GM21825 (cell line): ENCODE measurements at regions not wholly inside any gene's neighbourhood (a gene's known extent, or its start where the extent isn't known, plus 50 kb on each side); places are given as distances from the start of the nearest gene placed in this dataset.
"Not testable (repeated sequence)": the region's sequence is repeated elsewhere in the genome, so short reads cannot be mapped to it uniquely, and the experiment has no call there.

Experiments used
- ATAC-seq: cut with Tn5 transposase; IDR thresholded peaks from one replicate; pipeline ENCODE4 v1.9.1; 2021; ENCODE audit warnings: mild to moderate bottlenecking, moderate library complexity; ENCODE audit not compliant: unreplicated experiment

DNA sequence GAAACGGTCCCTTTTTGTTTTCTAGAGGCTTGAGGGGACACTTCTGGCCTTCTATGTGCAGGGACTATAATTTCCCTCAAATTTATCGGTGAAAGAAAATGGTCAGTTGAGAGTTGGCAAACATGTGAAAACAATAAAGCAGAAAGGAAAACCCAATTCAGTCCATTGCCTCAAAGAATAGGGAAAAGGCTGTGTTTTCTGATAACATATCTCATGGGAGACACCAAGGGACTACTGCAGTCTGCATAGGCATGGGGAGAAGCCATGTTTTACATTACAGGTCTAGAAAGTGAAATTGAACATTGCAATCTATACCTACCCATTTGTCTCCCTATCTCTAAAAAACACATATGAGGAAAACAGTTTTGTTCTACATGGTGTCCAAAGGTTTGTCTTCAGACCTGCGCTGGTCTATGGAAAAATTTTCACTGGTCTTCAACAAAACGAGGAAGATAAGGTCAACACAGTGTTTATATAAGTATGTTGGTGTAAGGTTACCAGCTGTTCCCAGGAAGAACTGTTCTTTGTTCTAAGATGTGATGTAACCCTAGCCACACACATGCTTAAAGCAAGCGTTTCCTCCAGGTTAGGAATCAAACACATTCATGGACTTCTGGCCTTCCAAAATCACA is 179.7 kb downstream of the MREG start:
- no peak for ATAC-seq

DNA sequence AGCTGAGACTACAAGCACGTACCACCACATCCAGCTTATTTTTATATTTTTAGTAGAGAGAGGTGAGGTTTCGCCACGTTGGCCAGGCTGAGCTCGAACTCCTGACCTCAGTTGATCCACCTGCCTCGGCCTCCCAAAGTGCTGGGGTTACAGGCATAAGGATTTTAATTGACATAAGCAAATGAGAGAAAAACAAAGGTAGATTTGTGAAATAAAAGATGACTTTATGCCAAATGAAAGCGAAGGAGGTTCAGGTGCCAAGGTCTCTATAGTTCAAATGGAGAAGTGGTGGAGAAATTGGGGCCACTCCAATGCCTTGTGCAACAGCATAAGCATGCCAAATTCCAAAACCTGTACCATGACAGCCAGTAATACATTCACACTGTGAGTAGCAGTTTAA is 180.6 kb downstream of the MREG start:
- no peak for ATAC-seq

DNA sequence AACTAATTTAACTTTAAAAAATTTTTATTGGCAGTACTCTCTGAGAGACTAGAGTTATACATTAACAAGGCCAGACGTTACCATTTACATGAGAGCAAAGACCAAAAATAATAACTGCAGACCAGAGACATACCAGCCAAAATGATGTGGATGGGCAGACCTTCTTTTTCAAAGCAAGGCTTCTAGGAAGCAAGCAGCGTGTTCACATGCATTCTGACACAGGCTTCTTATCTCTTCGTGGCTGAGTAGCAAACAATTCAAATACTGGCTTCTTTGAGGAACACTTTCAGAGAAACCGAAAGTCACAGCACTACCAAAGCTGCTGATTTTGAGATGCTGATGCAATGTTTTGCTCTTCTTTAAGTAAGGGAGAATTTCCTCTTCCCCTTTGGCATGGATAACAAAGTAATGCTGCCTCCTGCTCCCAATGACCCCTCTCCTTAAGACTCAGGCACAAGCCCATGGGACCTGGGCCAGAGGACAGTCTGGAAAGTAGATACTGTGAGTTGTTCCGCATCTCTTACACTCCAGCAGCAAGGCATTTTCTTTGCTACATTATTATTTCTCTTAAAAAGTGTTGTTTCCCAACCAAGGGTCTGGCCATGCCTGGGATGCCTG is 181.9 kb downstream of the MREG start:
- peak; percentile 69 for ATAC-seq

DNA sequence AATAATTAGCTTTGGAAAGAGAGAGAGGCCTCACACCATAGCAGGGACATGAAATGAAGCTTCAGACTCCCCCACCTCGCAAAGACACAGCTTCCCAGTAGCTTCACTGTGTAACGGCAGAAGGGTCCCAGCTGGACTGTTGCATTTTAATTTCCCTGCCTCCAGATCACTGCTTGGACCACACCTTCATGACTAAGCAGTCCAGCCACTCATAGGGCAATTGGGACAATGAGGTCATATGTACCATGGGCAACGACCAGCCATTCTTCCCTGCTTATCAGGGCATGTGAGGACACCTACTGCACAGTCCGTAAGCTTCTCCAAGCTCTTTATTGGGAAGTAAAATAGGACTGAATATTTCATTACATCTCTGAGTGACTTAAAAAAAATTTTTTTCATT is 183.0 kb downstream of the MREG start:
- ATAC-seq = no peak

DNA sequence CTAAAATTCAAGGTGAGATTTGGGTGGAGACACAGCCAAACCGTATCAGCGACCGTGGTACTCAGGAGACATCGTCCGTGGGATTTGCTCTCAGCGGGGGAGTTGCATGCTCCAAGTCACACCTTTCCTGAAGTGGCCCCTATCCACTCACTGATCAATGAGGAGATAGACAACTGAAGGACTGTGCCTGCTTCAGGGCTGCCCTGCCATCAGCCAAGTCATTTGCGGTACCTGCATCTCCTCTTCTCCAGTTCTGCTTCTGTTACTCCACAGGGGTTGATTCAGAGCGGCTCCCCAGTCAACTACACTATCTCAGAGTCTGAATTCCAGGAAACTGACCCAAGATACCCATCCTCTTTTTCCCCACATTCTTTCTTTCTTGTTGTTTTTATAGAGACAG is 184.1 kb downstream of the MREG start:
- ATAC-seq = no peak

DNA sequence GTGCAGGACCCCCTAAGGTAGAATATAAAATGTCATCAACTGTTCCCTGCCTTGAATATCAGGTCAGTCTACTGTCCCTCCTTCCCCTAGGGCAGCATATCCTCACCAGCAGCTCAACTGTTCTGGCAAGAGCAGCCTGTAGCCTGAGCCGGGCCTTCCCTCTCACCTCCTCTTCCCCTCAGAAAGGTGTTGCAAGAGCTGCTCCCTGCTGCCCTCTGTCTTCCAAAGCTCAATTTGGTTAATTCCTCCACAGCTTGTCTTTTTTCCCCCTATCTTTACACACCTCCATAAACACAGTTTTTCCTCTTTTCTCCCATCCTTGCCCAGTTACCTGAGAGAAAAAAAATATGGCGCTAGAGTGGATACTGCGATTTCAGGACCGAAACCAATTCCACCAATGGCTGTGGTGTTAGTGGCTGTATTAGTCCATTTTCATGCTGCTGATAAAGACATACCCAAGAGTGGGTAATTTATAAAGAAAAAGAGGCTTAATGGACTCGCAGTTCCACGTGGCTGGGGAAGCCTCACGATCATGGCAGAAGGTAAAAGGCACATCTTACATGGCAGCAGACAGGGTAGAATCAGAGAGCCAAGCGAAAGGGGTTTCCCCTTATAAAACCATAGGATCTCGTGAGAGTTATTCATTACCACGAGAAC is 184.7 kb downstream of the MREG start:
- ATAC-seq = peak; percentile 81

DNA sequence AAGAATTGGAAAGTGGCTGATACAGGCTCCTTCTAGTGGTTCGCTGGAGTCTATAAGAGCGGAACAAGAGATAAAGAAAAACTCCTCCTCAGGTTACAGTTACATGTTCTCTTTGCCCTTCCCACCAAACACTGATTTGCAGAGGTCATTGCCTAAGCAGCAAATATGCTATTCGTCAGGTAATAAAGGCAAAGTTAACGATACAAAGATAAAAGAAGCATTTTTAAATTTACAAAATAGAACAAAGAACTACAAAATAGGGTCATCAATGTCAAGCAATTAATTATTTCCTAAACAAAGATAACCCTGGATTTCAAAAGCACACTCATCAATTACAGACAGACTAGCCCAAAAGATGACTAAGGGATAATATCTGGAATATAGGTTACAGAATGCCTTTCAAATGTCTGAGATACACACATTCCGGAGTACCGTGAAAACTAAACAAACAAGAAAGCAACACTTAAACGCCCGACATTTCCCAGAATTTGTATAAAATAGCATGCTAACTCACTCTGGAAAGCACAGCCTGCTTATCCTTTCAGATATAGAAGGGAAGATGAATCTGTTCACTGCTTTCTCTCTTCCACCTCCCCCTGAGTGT is 186.4 kb downstream of the MREG start:
- ATAC-seq = no peak

DNA sequence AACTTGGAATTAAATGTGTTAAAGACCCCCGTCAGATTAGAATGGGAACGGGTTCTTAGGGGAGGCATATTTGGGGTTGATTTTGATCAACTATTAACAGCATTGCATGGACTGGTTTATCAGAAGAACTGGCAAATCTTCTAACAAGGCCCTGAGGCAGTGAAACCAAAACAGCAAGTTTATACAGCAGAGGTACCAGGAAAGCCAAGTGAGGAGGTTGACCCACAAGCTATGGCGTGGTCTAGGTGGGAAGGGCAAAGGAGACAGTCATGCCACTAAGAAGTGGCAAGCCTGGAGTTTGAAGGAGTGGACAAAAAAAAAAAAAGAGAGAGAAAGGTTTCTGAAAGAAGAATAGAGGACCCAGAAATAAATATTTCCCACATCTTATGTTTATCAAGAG is 187.0 kb downstream of the MREG start:
- no peak for ATAC-seq

DNA sequence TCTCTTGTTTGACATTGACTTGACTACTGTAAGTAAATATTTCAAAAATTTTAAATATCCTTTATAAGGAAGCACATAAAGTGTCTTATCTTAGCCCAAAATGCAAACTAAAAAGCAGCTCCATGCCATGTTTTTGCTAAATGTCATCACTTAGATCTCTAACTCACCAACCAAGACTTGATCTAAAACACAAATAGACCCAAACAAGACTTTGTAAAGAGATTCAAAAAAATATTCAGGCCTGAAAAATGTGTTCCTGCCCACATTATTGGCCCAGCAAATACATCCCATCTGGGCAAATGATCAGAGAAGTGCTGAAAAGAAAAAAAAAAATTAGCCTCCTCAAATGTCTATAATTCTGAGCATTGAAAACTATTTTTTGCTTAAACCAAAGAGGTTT is 187.6 kb downstream of the MREG start:
- ATAC-seq = no peak

DNA sequence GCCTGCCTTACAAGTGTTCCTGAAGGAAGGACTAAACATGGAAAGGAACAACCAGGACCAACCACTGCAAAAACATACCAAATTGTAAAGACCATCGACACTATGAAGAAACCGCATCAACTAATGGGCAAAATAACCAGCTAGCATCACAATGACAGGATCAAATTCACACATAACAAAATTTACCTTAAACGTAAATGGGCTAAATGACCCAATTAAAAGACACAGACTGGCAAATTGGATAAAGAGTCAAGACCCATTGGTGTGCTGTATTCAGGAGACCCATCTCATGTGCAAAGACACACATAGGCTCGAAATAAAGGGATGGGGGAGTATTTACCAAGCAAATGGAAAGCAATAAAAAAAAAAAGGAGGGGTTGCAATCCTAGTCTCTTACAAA is 192.1 kb downstream of the MREG start:
- not testable (repeated sequence) for ATAC-seq

DNA sequence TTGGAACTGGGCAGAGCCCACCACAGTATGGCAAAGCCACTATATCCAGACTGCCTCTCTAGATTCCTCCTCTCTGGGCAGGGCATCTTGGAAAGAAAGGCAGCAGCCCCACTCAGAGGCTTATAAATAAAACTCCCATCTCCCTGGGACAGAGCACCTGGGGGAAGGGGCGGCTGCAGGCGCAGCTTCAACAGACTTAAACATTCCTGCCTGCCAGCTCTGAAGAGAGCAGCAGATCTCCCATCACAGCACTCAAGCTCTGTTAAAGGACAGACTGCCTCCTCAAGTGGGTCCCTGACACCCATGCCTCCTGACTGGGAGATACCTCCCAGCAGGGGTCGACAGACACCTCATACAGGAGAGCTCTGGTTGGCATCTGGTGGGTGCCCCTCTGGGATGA is 193.6 kb downstream of the MREG start:
- not testable (repeated sequence) for ATAC-seq

DNA sequence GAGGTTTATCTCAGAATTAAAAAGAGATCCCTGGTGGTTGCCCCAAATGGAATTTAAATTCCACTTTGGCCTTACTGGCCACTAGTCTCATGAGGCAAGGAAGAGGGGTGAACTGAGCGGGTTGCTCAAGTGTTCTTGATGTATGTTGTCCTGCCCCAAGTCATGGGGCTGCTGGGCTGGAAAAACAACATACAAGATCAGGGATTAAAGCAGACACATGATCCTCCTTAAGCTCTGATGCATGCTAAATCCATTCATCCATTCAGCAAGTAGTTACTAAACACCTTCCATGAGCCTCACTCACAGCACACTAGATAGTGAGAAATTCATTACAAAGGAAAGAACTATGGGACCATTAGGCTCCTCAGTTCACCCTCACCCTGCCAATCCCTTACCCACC is 196.3 kb downstream of the MREG start:
- no peak for ATAC-seq

DNA sequence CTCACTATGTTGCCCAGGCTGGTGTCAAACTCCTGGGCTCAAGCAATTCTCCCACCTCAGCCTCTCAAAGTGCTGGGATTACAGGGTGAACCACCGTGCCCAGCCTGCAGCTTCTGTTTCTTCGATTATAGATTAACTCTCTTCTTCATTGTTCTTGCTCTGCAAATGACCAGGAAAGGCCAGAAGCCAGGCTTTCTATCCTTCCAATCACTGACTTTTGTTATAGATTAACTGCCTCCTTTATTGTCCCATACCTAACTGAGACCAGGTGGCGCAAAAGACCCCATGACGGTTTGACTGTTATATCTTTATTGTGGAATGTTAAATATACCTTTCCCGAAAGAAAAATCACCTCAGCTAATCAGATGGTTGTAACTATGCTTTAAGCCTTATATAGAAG is 196.9 kb downstream of the MREG start:
- ATAC-seq = no peak

DNA sequence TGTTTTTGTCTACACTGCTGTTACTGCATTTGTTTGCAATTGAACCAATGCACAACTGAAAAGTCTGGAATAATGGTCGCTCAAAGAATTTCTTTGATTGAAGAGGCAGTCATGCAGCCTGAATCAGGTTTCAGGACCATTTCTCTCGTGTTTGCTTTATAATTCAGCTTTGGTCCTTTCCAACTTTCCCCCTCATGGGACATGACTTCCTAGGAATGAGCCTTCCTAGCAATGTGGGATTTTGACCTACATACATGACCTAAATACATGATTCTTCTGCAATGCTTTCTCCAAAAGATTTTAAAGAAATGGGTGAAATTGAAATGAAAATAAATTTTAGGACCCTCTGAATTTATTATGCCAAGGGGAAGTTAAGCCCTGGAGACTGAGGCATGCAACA is 197.4 kb downstream of the MREG start:
- no peak for ATAC-seq

DNA sequence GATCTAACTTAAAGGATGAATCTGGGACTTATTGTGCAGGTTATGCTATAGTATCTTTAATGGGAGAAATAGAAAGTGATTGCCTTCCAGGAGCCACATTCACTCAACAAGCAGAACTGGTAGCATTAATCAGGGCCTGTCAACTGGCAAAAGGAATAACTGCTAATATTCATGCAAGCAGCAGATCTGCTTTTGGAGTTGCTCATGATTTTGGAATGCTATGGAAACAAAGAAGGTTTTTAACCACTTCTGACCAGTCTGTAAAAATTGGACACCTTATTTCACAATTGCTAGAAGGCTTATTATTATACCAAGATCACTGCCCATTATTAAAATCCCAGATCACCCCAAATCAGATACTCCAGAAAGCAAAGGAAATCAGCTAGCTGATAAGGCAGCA is 200.4 kb downstream of the MREG start:
- ATAC-seq = no peak

DNA sequence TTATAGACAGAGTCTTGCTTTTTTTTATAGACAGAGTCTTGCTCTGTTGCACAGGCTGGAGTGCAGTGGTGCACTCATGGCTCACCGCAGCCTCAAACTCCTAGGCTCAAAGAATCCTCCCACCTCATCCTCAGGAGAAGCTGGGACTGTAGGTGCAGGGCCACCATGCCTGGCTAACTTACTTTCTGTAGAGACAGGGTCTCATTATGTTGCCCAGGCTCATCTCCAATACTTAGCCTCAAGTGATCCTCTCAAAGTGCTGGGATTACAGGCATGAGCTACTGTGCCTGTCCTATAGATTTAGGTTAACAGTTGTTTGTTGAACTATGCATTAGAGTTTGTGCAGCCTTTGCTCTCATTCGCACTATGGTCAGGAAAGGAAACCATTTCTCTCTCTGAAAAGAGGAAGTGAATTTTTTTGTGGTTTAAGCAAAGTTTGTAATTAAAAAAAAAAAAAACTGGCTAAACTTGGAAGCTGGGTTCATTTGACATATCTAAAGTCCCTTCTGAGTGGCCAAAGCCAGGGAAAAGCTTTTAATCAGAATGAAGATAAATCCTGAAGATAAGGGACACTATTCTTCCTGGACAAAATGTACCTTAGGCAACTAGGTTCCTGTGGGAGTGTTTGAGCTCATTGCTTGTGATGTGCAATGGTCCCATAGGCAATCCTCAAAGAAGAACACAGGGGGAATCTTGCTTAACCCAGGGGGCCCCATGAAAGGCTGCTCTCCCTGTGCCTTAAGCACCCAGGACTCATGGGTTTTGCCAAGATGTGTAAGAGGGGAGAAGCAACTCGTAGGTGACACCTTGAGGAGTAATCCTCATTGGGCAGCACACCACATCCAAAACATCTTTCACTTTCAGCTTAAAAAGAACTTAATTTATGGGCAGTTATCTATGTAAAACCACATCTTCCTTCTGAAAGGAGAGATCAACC is 201.7 kb downstream of the MREG start:
- ATAC-seq = peak; percentile 96

DNA sequence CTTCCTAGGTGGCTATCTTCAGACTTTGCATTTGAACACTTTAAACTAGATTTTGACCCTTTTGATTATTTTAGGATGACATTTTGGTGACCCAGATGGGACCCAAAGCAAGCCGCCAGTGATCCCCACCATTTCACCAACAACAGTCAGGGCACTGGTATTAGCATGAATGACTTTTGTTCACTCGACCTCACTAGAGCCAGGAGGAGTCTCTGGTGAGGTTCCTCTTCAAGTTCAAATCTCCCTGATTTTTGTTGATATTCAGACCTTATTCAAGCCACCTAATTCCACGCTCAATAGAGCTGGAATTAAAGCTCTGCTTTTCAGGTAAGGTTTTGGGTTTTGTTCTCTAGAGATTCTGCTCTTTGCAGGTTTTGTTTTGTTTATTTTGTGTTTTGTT is 202.3 kb downstream of the MREG start:
- ATAC-seq = peak; percentile 39

DNA sequence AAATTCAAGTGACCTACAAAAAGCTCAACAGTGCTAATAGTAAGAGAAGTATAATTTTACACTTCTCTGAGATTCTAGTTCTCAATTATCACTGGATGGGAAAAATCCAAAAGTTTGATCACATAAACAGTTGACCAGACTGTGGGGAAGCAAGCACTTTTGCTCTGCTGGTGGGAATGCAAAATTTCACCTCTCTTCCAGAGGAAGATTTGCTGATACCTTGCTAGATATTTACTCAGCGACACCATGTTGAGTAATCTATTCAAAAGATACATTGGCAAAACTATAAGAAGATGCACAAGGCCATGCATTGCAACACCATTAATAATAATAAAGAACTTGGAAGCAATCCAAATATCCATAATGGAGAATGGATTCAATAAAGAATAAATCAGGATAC is 204.4 kb downstream of the MREG start:
- ATAC-seq = no peak

DNA sequence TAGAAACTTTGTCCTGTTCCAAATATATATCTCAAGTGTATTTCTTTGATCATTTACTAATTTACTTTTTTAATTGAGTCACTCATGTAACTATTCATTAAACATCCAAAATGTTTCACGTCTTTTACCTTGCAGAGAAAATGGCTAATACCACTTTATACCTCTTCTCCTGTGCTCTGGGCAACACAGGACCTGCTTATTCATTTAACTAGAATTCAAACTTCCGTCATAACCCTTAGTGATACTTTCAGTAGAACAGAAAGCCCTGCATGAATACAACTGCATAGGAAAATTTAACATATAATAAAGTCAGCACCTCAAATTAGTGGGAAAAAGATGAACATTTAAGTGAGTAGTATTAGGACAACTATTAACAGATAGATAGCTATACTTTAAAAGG is 205.2 kb downstream of the MREG start:
- ATAC-seq = no peak

DNA sequence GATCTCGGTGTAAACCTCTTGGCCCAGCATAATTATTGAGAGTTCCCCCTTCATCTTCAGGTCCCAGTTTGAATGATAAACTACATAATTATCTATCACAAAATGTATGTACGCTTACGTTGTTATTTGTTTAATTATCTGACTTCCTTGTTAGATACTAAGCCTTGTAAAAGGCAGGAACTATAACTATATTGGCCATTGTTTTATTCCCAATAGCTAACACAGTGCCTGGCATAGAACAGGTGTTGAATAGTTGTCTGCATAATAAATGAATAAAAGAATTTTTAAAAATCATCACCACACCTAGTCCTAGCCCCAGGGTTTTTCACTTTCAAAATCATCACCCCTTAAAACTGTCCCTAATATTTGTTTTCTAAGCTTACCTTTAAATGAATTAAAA is 207.9 kb downstream of the MREG start:
- no peak for ATAC-seq

DNA sequence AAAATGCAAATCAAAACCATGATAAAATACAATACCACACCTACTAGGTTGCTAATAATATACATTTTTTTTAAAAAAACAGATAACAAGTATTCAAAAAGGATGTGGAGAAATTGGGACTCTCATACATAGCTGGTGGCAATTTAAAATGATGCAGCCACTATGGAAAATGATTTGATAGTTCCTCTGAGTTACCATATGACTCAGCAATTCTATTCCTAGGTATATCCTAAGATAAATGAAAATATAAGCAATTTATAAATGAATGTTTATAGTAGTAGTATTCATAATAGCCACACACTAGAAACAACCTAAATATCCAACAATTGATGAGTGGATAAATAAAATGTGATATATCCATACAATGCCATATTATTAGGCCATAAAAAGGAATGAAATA is 210.2 kb downstream of the MREG start:
- no peak for ATAC-seq
